HEK293 (cell line): ENCODE measurements at regions not wholly inside any gene's neighbourhood (a gene's known extent, or its start where the extent isn't known, plus 50 kb on each side); places are given as distances from the start of the nearest gene placed in this dataset.

Experiments
- FEZF1 ChIP-seq: fragments of 450-650 bp; formaldehyde crosslinking; IDR thresholded peaks from 2 replicates; pipeline ENCODE4 v1.5.1; 2016; ENCODE audit warnings: missing biosample characterization, missing genetic modification characterization
- HIC1 ChIP-seq: fragments of 450-650 bp; formaldehyde crosslinking; IDR thresholded peaks from 2 replicates; pipeline ENCODE4 v1.5.1; 2016; ENCODE audit warnings: missing biosample characterization, missing genetic modification characterization
- PRDM10 ChIP-seq: fragments of 450-650 bp; formaldehyde crosslinking; IDR thresholded peaks from 2 replicates; pipeline ENCODE4 v1.5.1; 2016; ENCODE audit warnings: missing biosample characterization, missing genetic modification characterization
- PRDM2 ChIP-seq: fragments of 450-650 bp; formaldehyde crosslinking; IDR thresholded peaks from 2 replicates; pipeline ENCODE4 v1.5.1; 2016; ENCODE audit warnings: missing biosample characterization, missing genetic modification characterization, borderline replicate concordance
- SETDB1 ChIP-seq: IDR thresholded peaks from one replicate; pipeline ENCODE4 v1.6.1; 2017; ENCODE audit warnings: mild to moderate bottlenecking, low read length, moderate library complexity, mixed read lengths; ENCODE audit not compliant: insufficient read length
- SP3 ChIP-seq: fragments of 450-650 bp; formaldehyde crosslinking; IDR thresholded peaks from 2 replicates; pipeline ENCODE4 v1.5.1; 2016; ENCODE audit warnings: missing biosample characterization, missing genetic modification characterization
- WT1 ChIP-seq: fragments of 450-650 bp; formaldehyde crosslinking; IDR thresholded peaks from 2 replicates; pipeline ENCODE4 v1.5.1; 2016; ENCODE audit warnings: missing biosample characterization, missing genetic modification characterization
- ZBTB7A ChIP-seq: fragments of 450-650 bp; formaldehyde crosslinking; IDR thresholded peaks from 2 replicates; pipeline ENCODE4 v1.5.1; 2016; ENCODE audit warnings: low read depth, missing biosample characterization, missing genetic modification characterization
- ZFP69B ChIP-seq: fragments of 450-650 bp; formaldehyde crosslinking; IDR thresholded peaks from 2 replicates; pipeline ENCODE4 v1.5.1; 2016; ENCODE audit warnings: missing biosample characterization, missing genetic modification characterization
- ZNF10 ChIP-seq: fragments of 450-650 bp; formaldehyde crosslinking; IDR thresholded peaks from 2 replicates; pipeline ENCODE4 v1.5.1; 2017; ENCODE audit warnings: missing biosample characterization, missing genetic modification characterization
- ZNF112 ChIP-seq: fragments of 450-650 bp; formaldehyde crosslinking; IDR thresholded peaks from 2 replicates; pipeline ENCODE4 v1.5.0; 2017; ENCODE audit warnings: missing biosample characterization, missing genetic modification characterization
- ZNF16 ChIP-seq: fragments of 450-650 bp; formaldehyde crosslinking; IDR thresholded peaks from 2 replicates; pipeline ENCODE4 v1.5.1; 2016; ENCODE audit warnings: low read depth, missing biosample characterization, missing genetic modification characterization
- ZNF18 ChIP-seq: fragments of 450-650 bp; formaldehyde crosslinking; IDR thresholded peaks from 2 replicates; pipeline ENCODE4 v1.5.1; 2016; ENCODE audit warnings: missing biosample characterization, missing genetic modification characterization
- ZNF184 ChIP-seq: fragments of 450-650 bp; IDR thresholded peaks from 2 replicates; pipeline ENCODE4 v1.5.1; 2018; ENCODE audit warnings: missing biosample characterization, mild to moderate bottlenecking, missing genetic modification characterization
- ZNF23 ChIP-seq: fragments of 450-650 bp; formaldehyde crosslinking; IDR thresholded peaks from 2 replicates; pipeline ENCODE4 v1.5.1; 2016; ENCODE audit warnings: missing biosample characterization, missing genetic modification characterization, borderline replicate concordance
- ZNF302 ChIP-seq: fragments of 450-650 bp; formaldehyde crosslinking; IDR thresholded peaks from 2 replicates; pipeline ENCODE4 v1.5.1; 2016; ENCODE audit warnings: missing biosample characterization, missing genetic modification characterization, low read depth
- ZNF366 ChIP-seq: fragments of 450-650 bp; formaldehyde crosslinking; conservative IDR thresholded peaks from 2 replicates; pipeline ENCODE4 v1.5.1; 2016; ENCODE audit warnings: missing biosample characterization, missing genetic modification characterization
- ZNF585B ChIP-seq: fragments of 450-650 bp; formaldehyde crosslinking; IDR thresholded peaks from 2 replicates; pipeline ENCODE4 v1.5.1; 2016; ENCODE audit warnings: missing biosample characterization, missing genetic modification characterization
- ZNF776 ChIP-seq: fragments of 450-650 bp; formaldehyde crosslinking; IDR thresholded peaks from 2 replicates; pipeline ENCODE4 v1.5.0; 2017; ENCODE audit warnings: missing biosample characterization, missing genetic modification characterization, borderline replicate concordance
- ZNF791 ChIP-seq: fragments of 450-650 bp; formaldehyde crosslinking; IDR thresholded peaks from 2 replicates; pipeline ENCODE4 v1.5.1; 2016; ENCODE audit warnings: missing biosample characterization, missing genetic modification characterization
- ZSCAN4 ChIP-seq: fragments of 450-650 bp; formaldehyde crosslinking; IDR thresholded peaks from 2 replicates; pipeline ENCODE4 v1.5.1; 2017; ENCODE audit warnings: missing biosample characterization, missing genetic modification characterization

GRCh38 chr16:85522842-85523601 is 90.1 kb upstream of the GSE1 start (continued):
- TF ChIP-seq ZNF18 (tag by site-specific recombination) (0 out of 2 replicates have a peak, but pooled peaks have one; percentile 16), SP3 (tag by site-specific recombination) (no peak), ZFP69B (tag by site-specific recombination) (no peak), ZNF10 (no peak), PRDM10 (tag by site-specific recombination) (0 out of 2 replicates have a peak, but pooled peaks have one; percentile 23), ZNF585B (no peak), ZNF366 (tag by site-specific recombination) (no peak), SETDB1 (no peak), PRDM2 (tag by site-specific recombination) (peak; percentile 99), ZNF112 (no peak), ZBTB7A (tag by site-specific recombination) (no peak; the same call in 1 of the 2 replicates), ZNF16 (no peak), ZNF23 (tag by site-specific recombination) (peak; percentile 53; the same call in 1 of the 2 replicates), ZNF791 (tag by site-specific recombination) (0 out of 2 replicates have a peak, but pooled peaks have one; percentile 50), ZNF776 (tag by site-specific recombination) (peak; percentile 85), ZNF302 (tag by site-specific recombination) (no peak), ZSCAN4 (tag by site-specific recombination) (no peak), FEZF1 (tag by site-specific recombination) (no peak; the same call in 1 of the 2 replicates), ZNF184 (tag by site-specific recombination) (no peak), HIC1 (tag by site-specific recombination) (no peak), WT1 (tag by site-specific recombination) (0 out of 2 replicates have a peak, but pooled peaks have one; percentile 10)
